ENCODE measurements at regions not wholly inside any gene's neighbourhood (a gene's known extent, or its start where the extent isn't known, plus 50 kb on each side); places are given as distances from the start of the nearest gene placed in this dataset.

DNA sequence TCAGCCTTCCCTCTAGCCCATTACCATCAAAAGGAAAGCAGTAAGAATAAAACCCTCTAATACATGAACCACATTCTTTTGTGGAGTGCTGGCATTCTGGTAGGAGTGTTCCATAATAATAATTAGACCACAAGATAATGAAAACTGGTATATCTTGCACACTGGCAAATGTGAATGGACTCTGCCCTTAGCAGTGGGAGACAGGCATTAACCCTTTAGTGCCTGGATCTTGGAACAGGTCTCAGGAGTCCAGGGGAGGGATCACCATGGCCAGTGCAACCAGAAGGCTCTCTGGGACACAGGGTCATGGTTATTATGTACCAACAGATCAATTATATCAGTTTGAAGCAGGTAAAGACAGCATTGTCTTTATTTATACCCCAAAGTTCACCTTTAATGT is 387.5 kb upstream of the TMPO start:
- H4K20me1 ChIP-seq (ENCODE audit: control insufficient read depth, extremely low read depth, insufficient read depth, low read length), result no peaks in the 10 kb centered on the region
- no peaks in the 10 kb centered on the region for H3K36me3 ChIP-seq (ENCODE audit: control insufficient read depth in 2 of 2, extremely low read depth in 1 of 2, insufficient read depth in 2 of 2, low read length in 2 of 2)
- DNase-seq (ENCODE audit: low read depth, low spot score) (no peak), FAIRE-seq (no peak)
- no peak overlapping the region for H3K4me2 ChIP-seq (ENCODE audit: control insufficient read depth, extremely low read depth, insufficient read depth, low read depth, low read length)
- TF ChIP-seq, protein P1, sequence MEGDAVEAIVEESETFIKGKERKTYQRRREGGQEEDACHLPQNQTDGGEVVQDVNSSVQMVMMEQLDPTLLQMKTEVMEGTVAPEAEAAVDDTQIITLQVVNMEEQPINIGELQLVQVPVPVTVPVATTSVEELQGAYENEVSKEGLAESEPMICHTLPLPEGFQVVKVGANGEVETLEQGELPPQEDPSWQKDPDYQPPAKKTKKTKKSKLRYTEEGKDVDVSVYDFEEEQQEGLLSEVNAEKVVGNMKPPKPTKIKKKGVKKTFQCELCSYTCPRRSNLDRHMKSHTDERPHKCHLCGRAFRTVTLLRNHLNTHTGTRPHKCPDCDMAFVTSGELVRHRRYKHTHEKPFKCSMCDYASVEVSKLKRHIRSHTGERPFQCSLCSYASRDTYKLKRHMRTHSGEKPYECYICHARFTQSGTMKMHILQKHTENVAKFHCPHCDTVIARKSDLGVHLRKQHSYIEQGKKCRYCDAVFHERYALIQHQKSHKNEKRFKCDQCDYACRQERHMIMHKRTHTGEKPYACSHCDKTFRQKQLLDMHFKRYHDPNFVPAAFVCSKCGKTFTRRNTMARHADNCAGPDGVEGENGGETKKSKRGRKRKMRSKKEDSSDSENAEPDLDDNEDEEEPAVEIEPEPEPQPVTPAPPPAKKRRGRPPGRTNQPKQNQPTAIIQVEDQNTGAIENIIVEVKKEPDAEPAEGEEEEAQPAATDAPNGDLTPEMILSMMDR (optimal IDR thresholded peaks at IDR 0.05 in 1 of 3, IDR thresholded peaks at IDR 0.05 in 1 of 3, conservative IDR thresholded peaks at IDR 0.05 in 1 of 3; ENCODE audit: extremely low read depth in 1 of 3, insufficient read depth in 2 of 3, low read length in 3 of 3), result no peak
- TF ChIP-seq EZH2 (IDR thresholded peaks at IDR 0.05; ENCODE audit: low read length), result no peak
- H3K9me3 ChIP-seq (ENCODE audit: control insufficient read depth, low read depth, low read length), result no peaks in the 10 kb centered on the region
- H3K4me3 ChIP-seq (ENCODE audit: control insufficient read depth in 2 of 3, extremely low read depth in 1 of 3, insufficient read depth in 2 of 3, low read depth in 1 of 3, low read length in 3 of 3), result no peak overlapping the region
- H2AFZ ChIP-seq (ENCODE audit: control insufficient read depth, low read length), result no peak overlapping the region
- dilution Hi-C loops (cut with MboI; ENCODE audit: extremely low pct_ligation_motif_present, low sequenced_read_pairs), result no loop called here
- H3K27me3 ChIP-seq (ENCODE audit: control insufficient read depth, extremely low read depth, insufficient read depth, low read length), result no peaks in the 10 kb centered on the region
- no peak overlapping the region for H3K9ac ChIP-seq (ENCODE audit: control insufficient read depth, extremely low read depth, insufficient read depth, low read length)
- H3K27ac ChIP-seq (ENCODE audit: control insufficient read depth, insufficient read depth, low read length), result no peak overlapping the region
- H3K9me1 ChIP-seq (ENCODE audit: control insufficient read depth, extremely low read depth, insufficient read depth, low read length), result no peaks in the 10 kb centered on the region
- H3K4me1 ChIP-seq (ENCODE audit: control insufficient read depth, extremely low read depth, insufficient read depth, low read length), result no peaks in the 10 kb centered on the region
- H3K79me2 ChIP-seq (ENCODE audit: control insufficient read depth, insufficient read depth, low read length), result no peaks in the 10 kb centered on the region

DNA sequence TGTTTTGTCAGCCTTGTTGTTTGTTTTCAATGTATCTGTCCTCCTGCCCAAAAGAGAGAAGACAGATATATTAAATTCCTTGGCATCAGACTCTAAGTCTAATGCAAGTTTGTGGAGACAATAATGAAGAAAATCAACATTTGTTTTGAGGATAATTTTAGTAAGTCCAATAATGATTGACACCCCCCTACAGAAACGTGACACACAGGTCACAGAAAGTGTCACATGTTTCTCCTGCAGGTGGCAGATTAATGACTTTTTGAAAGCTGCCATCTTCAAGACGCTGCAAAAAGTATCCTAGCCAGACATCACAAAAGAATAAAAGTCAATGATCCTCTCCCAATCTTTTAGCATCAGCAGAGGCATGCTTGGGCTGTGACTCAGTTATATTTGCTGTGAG is 378.8 kb upstream of the TMPO start:
- Histone ChIP-seq H3K9me3 (ENCODE audit: control insufficient read depth, low read depth, low read length) (no peaks in the 10 kb centered on the region), H3K9me1 (ENCODE audit: control insufficient read depth, extremely low read depth, insufficient read depth, low read length) (no peaks in the 10 kb centered on the region), H3K4me1 (ENCODE audit: control insufficient read depth, extremely low read depth, insufficient read depth, low read length) (no peaks in the 10 kb centered on the region), H3K4me3 (ENCODE audit: control insufficient read depth in 2 of 3, extremely low read depth in 1 of 3, insufficient read depth in 2 of 3, low read depth in 1 of 3, low read length in 3 of 3) (no peak overlapping the region), H2AFZ (ENCODE audit: control insufficient read depth, low read length) (no peak overlapping the region), H3K36me3 (ENCODE audit: control insufficient read depth in 2 of 2, extremely low read depth in 1 of 2, insufficient read depth in 2 of 2, low read length in 2 of 2) (no peaks in the 10 kb centered on the region), H3K27me3 (ENCODE audit: control insufficient read depth, extremely low read depth, insufficient read depth, low read length) (no peaks in the 10 kb centered on the region), H3K27ac (ENCODE audit: control insufficient read depth, insufficient read depth, low read length) (no peak overlapping the region), H4K20me1 (ENCODE audit: control insufficient read depth, extremely low read depth, insufficient read depth, low read length) (no peaks in the 10 kb centered on the region), H3K9ac (ENCODE audit: control insufficient read depth, extremely low read depth, insufficient read depth, low read length) (no peak overlapping the region), H3K4me2 (ENCODE audit: control insufficient read depth, extremely low read depth, insufficient read depth, low read depth, low read length) (no peak overlapping the region), H3K79me2 (ENCODE audit: control insufficient read depth, insufficient read depth, low read length) (no peaks in the 10 kb centered on the region)
- dilution Hi-C loops (cut with MboI; ENCODE audit: extremely low pct_ligation_motif_present, low sequenced_read_pairs), result no loop called here
- TF ChIP-seq EZH2 (IDR thresholded peaks at IDR 0.05; ENCODE audit: low read length), result no peak
- TF ChIP-seq, protein P1 (optimal IDR thresholded peaks at IDR 0.05 in 1 of 3, IDR thresholded peaks at IDR 0.05 in 1 of 3, conservative IDR thresholded peaks at IDR 0.05 in 1 of 3; ENCODE audit: extremely low read depth in 1 of 3, insufficient read depth in 2 of 3, low read length in 3 of 3), result no peak
- FAIRE-seq (no peak), DNase-seq (ENCODE audit: low read depth, low spot score) (no peak)

Measured in keratinocyte (primary cell).